HFFc6 (cell line): ENCODE measurements at regions not wholly inside any gene's neighbourhood (a gene's known extent, or its start where the extent isn't known, plus 50 kb on each side); places are given as distances from the start of the nearest gene placed in this dataset.

Source experiments
- DNase-seq: peaks from one replicate; pipeline ENCODE4 v3.0.0-alpha.2; 2018
- H3K27ac Mint-ChIP-seq: 2 replicates; pipeline ENCODE4 v1.8.0; 2020; ENCODE audit warnings: mild to moderate bottlenecking, mixed read lengths
- H3K27me3 Mint-ChIP-seq: 2 replicates; pipeline ENCODE4 v1.8.0; 2021; ENCODE audit warnings: mild to moderate bottlenecking, moderate library complexity, mixed read lengths; ENCODE audit not compliant: insufficient read depth
- H3K36me3 Mint-ChIP-seq: 2 replicates; pipeline ENCODE4 v1.8.0; 2021; ENCODE audit warnings: low read depth, mixed read lengths
- H3K4me1 Mint-ChIP-seq: 2 replicates; pipeline ENCODE4 v1.8.0; 2020; ENCODE audit warnings: low read depth, mixed read lengths
- H3K4me3 Mint-ChIP-seq: 2 replicates; pipeline ENCODE4 v1.8.0; 2020; ENCODE audit warnings: mild to moderate bottlenecking, moderate library complexity, mixed read lengths
- H3K9me3 Mint-ChIP-seq: 2 replicates; pipeline ENCODE4 v1.8.0; 2020; ENCODE audit warnings: mild to moderate bottlenecking, mixed read lengths
- TF ChIP-seq, protein P1 (sequence below): fragments of 200-600 bp; sonication (generic); IDR thresholded peaks from 2 replicates; pipeline ENCODE4 v1.5.0; 2021; ENCODE audit warnings: antibody characterized with exemption, mild to moderate bottlenecking

DNA sequence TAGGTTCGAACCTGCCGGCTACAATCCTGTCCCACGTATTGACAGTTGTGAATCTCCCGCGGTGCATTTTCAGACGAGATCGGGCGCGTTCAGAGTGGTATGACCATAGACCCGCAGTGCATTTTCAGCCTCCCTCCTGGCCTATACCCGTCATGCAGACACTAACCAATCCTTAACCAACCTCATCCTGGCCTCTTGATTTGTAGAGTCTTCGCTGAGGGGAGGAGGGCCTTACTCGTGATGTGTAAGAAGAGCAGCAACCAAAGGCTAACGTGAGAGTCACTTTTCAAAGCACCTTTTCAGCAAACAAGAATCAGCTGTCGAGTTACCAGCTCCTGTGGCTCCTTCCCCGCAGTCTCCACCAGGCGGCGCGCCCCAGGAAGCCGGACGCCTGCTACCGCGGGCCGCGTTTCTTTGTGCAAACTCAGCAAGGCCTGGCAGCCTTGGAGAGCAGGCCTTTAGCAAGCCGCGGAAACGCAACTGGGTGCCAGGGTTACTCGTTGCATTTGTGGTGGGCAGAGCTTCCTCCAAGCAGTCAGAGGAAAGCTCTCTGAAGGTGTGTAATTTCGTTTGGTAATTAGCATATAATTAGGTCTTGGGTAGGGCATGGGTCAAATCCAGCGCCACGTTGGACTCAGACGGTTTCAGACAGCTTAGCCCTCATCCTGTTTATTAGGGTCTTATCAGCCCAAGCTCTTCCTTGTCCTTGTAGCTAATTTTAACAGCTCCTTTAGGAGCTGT is 139.8 kb downstream of the OR2B2 start:
- no peaks in the 10 kb centered on the region for H3K36me3 Mint-ChIP-seq
- peak overlapping the region; percentile 32 for H3K4me3 Mint-ChIP-seq
- H3K4me1 Mint-ChIP-seq = peaks cover 20% of the 10 kb centered on the region
- TF ChIP-seq, protein P1, sequence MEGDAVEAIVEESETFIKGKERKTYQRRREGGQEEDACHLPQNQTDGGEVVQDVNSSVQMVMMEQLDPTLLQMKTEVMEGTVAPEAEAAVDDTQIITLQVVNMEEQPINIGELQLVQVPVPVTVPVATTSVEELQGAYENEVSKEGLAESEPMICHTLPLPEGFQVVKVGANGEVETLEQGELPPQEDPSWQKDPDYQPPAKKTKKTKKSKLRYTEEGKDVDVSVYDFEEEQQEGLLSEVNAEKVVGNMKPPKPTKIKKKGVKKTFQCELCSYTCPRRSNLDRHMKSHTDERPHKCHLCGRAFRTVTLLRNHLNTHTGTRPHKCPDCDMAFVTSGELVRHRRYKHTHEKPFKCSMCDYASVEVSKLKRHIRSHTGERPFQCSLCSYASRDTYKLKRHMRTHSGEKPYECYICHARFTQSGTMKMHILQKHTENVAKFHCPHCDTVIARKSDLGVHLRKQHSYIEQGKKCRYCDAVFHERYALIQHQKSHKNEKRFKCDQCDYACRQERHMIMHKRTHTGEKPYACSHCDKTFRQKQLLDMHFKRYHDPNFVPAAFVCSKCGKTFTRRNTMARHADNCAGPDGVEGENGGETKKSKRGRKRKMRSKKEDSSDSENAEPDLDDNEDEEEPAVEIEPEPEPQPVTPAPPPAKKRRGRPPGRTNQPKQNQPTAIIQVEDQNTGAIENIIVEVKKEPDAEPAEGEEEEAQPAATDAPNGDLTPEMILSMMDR = peak; percentile 92
- no peaks in the 10 kb centered on the region for H3K9me3 Mint-ChIP-seq
- H3K27me3 Mint-ChIP-seq = peaks cover 19% of the 10 kb centered on the region
- DNase-seq = peak; percentile 74
- H3K27ac Mint-ChIP-seq = no peak overlapping the region

DNA sequence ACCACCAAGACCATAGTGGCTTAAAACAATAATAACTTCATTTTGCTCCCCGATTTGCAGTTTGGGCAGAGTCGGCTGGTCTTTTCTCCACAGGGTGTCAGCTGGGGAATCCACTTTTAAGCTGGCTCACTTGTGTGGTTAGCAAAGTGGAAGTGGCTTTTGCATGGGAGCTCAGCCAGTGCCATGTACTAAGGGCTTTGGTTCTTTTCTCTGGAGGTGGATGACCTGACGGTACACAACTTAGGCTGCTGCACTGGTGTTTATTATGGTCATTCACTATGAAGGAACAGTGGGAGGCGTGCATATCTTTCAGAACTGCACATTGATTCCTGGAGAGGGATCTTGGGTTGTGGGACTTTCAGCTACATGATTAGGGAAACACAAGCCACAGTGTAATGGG is 141.0 kb downstream of the OR2B2 start:
- no peaks in the 10 kb centered on the region for H3K36me3 Mint-ChIP-seq
- TF ChIP-seq, protein P1 = no peak
- peaks cover 18% of the 10 kb centered on the region for H3K4me1 Mint-ChIP-seq
- no peak overlapping the region for H3K27ac Mint-ChIP-seq
- H3K4me3 Mint-ChIP-seq = no peak overlapping the region
- DNase-seq = no peak
- H3K9me3 Mint-ChIP-seq = no peaks in the 10 kb centered on the region
- peaks cover 18% of the 10 kb centered on the region for H3K27me3 Mint-ChIP-seq

DNA sequence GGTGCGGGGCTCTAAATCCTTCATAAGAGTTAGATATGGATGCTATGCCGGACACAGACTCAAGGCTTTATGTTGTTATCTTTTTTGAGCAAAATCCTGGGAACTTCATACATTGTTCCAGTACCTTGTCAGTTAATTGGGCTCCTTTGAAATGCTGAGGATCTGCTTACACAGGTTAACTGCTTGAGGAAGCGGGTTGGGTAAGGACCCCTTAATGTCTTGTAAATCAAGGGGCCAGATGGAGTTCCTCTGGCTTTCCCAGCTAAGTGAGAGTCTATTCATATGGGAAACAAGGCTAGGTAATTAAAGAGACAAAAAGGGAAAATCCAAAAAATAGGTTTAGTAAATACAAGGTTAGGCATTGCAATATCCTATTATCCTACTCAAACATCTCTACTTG is 141.5 kb downstream of the OR2B2 start:
- Mint-ChIP-seq H3K27me3 (peaks cover 18% of the 10 kb centered on the region), H3K36me3 (no peaks in the 10 kb centered on the region), H3K4me3 (no peak overlapping the region), H3K4me1 (peaks cover 14% of the 10 kb centered on the region), H3K9me3 (no peaks in the 10 kb centered on the region), H3K27ac (no peak overlapping the region)
- TF ChIP-seq, protein P1 = no peak
- DNase-seq = no peak

GRCh38 chr6:27768556-27768955 is 143.6 kb downstream of the OR2B2 start:
- no peak for DNase-seq
- Mint-ChIP-seq H3K4me3 (no peak overlapping the region), H3K27me3 (peaks cover 16% of the 10 kb centered on the region), H3K9me3 (no peaks in the 10 kb centered on the region), H3K36me3 (no peaks in the 10 kb centered on the region), H3K27ac (no peak overlapping the region), H3K4me1 (peaks cover 6% of the 10 kb centered on the region)
- TF ChIP-seq, protein P1 = no peak

- no peaks in the 10 kb centered on the region for H3K9me3 Mint-ChIP-seq
- no peaks in the 10 kb centered on the region for H3K36me3 Mint-ChIP-seq
- TF ChIP-seq, protein P1 = no peak
- peaks cover 6% of the 10 kb centered on the region for H3K4me1 Mint-ChIP-seq
- DNase-seq = no peak
- H3K27me3 Mint-ChIP-seq = peaks cover 16% of the 10 kb centered on the region
- no peak overlapping the region for H3K4me3 Mint-ChIP-seq
- H3K27ac Mint-ChIP-seq = no peak overlapping the region
Measured at GRCh38 chr6:27767851-27768250, 144.3 kb downstream of the OR2B2 start.
